K562 (cell line): ENCODE measurements at regions not wholly inside any gene's neighbourhood (a gene's known extent, or its start where the extent isn't known, plus 50 kb on each side); places are given as distances from the start of the nearest gene placed in this dataset.

Source experiments
- ATAC-seq: fragments of 200-7000 bp; cut with Tn5 transposase; 3 replicates; pipeline ENCODE4 v1.9.1; 2020; ENCODE audit warnings: moderate library complexity
- BruUV-seq: library from RNA; stranded (reverse); fragments of 400-500 nt; replicated peaks from 2 replicates; lab custom pipeline; 2021; lab: Mats Ljungman, UMichigan
- CTCF ChIA-PET: fragments of 300-600 bp; formaldehyde crosslinking; extraction: SDS; loops from one replicate; lab custom pipeline; 2021; ENCODE audit warnings: low intra/inter-chr PET ratio; lab: Yijun Ruan, JAX
- POLR2A ChIA-PET: fragments of 300-600, 350-650 bp; sonication (Branson Sonifier 250); formaldehyde crosslinking; extraction: SDS; loops from one replicate; lab custom pipeline; 2021; ENCODE audit warnings: antibody characterized with exemption, inconsistent platforms; lab: Yijun Ruan, JAX
- DNase-seq, 4 experiments: peaks; one replicate each; pipeline versions ENCODE4 v3.0.0 to v3.0.0-alpha.2; 2011 to 2018; ENCODE audit warnings: low spot score in 3 of 4, mixed read lengths in 3 of 4; ENCODE audit errors: extremely low read depth in 1 of 4
- FAIRE-seq: peaks from 2 replicates; lab custom pipeline; 2011; peaks lifted over from hg19 to GRCh38; lab: Jason Lieb, UNC
- H2AFZ ChIP-seq: 2 replicates; pipeline ENCODE4 v1.6.0; 2011; ENCODE audit warnings: low read depth, low read length, control low read depth, inconsistent platforms
- H3K27ac ChIP-seq: fragments of 200-600 bp; 3 replicates; pipeline ENCODE4 v1.8.0; 2011; ENCODE audit warnings: low read depth, mild to moderate bottlenecking, control low read depth, inconsistent platforms, low read length, moderate library complexity, mixed read lengths; ENCODE audit errors: extremely low read depth
- H3K27me3 ChIP-seq, 2 experiments: fragments of 300-600 bp in 1 of 2; 2 replicates in 1 of 2; 3 replicates in 1 of 2; pipeline versions ENCODE4 v1.6.0 to v1.8.0; 2011; ENCODE audit warnings: inconsistent platforms in 2 of 2, low read length in 2 of 2, mild to moderate bottlenecking in 1 of 2, mixed read lengths in 1 of 2, moderate library complexity in 1 of 2; ENCODE audit not compliant: control insufficient read depth in 2 of 2, insufficient read depth in 2 of 2
- H3K36me3 ChIP-seq: fragments of 300-600 bp; 3 replicates; pipeline ENCODE4 v1.8.0; 2011; ENCODE audit warnings: mild to moderate bottlenecking, low read length, inconsistent platforms; ENCODE audit not compliant: control insufficient read depth, insufficient read depth
- H3K4me1 ChIP-seq, 2 experiments: fragments of 200-600 bp in 1 of 2; replicated peaks in 1 of 2; 2 replicates in 1 of 2; 3 replicates in 1 of 2; pipeline versions ENCODE4 v1.5.1 to v1.8.0; 2011; ENCODE audit warnings: inconsistent platforms in 2 of 2, low read length in 2 of 2, mild to moderate bottlenecking in 1 of 2, mixed read lengths in 1 of 2, moderate library complexity in 1 of 2; ENCODE audit not compliant: control insufficient read depth in 2 of 2, insufficient read depth in 2 of 2
- H3K4me2 ChIP-seq: 2 replicates; pipeline ENCODE4 v1.6.1; 2011; ENCODE audit warnings: low read length, control low read depth, inconsistent platforms, mixed read lengths; ENCODE audit not compliant: insufficient read depth
- H3K4me3 ChIP-seq: fragments of 200-600 bp; sonication (generic), shearing (Covaris generic); 2 replicates; pipeline ENCODE4 v1.5.1; 2016; ENCODE audit warnings: control low read depth, inconsistent platforms
- H3K79me2 ChIP-seq: fragments of 200-600 bp; 3 replicates; pipeline ENCODE4 v1.8.0; 2011; ENCODE audit warnings: low read length, inconsistent platforms; ENCODE audit not compliant: control insufficient read depth, insufficient read depth
- H3K9ac ChIP-seq, 2 experiments: 2 replicates each; pipeline versions ENCODE4 v1.6.0 to v1.6.1; 2011; ENCODE audit warnings: low read depth in 2 of 2, low read length in 2 of 2, control low read depth in 1 of 2, inconsistent platforms in 1 of 2, mild to moderate bottlenecking in 1 of 2, mixed read lengths in 1 of 2; ENCODE audit not compliant: insufficient read depth in 1 of 2
- H3K9me1 ChIP-seq: one replicate; pipeline ENCODE4 v1.6.0; 2011; ENCODE audit warnings: inconsistent platforms, mild to moderate bottlenecking, low read length, moderate library complexity; ENCODE audit not compliant: control insufficient read depth, insufficient read depth
- H3K9me3 ChIP-seq: replicated peaks from 2 replicates; pipeline ENCODE4 v1.5.1; 2011; ENCODE audit warnings: low read depth, low read length, inconsistent platforms; ENCODE audit not compliant: control insufficient read depth, insufficient read depth
- H4K20me1 ChIP-seq: replicated peaks from 2 replicates; pipeline ENCODE4 v1.6.1; 2011; ENCODE audit warnings: low read length, inconsistent platforms, mixed read lengths; ENCODE audit not compliant: control insufficient read depth, insufficient read depth
- NFE2 ChIP-seq: IDR thresholded peaks from 2 replicates; pipeline ENCODE4 v1.6.1; 2014; ENCODE audit warnings: antibody characterized with exemption, low read depth
- NONO ChIP-seq, 2 experiments: fragments of 200-400 bp in 1 of 2; fragments of 450-650 bp in 1 of 2; formaldehyde crosslinking in 1 of 2; IDR thresholded peaks; 2 replicates each; pipeline ENCODE4 v1.6.1; 2017; ENCODE audit warnings: low read depth in 2 of 2, mild to moderate bottlenecking in 2 of 2, moderate library complexity in 2 of 2, low read length in 1 of 2
- RUNX1 ChIP-seq: sonication (generic); IDR thresholded peaks from 2 replicates; pipeline ENCODE4 v1.6.1; 2016; ENCODE audit warnings: antibody characterized with exemption, low read depth
- TRIM24 ChIP-seq, 2 experiments: fragments of 450-650 bp; IDR thresholded peaks; 2 replicates each; pipeline ENCODE4 v1.6.1; 2016
- ZNF184 ChIP-seq: sonication (generic); formaldehyde crosslinking; IDR thresholded peaks from 2 replicates; pipeline ENCODE4 v1.5.0; 2020; ENCODE audit warnings: missing genetic modification reagents
- ZNF384 ChIP-seq: IDR thresholded peaks from 2 replicates; pipeline ENCODE4 v1.6.1; 2012; ENCODE audit warnings: low read depth, low read length, improper control_type of control experiment
- WGBS: fragments of 100-300 bp; shearing (Covaris generic); methylation state at CpG from one replicate; pipeline ENCODE4 v1.1.6; 2016; ENCODE audit warnings: low coverage, mixed read lengths; ENCODE audit not compliant: insufficient coverage; ENCODE audit errors: missing lambda C conversion rate; 5-methylcytosine and 5-hydroxymethylcytosine counted together
- in situ Hi-C: fragments of 300-500 bp; cut with MboI; formaldehyde crosslinking; loops from 4 replicates; pipeline ENCODE4 v1.15.0; 2018; ENCODE audit warnings: inconsistent platforms, mixed read lengths
- intact Hi-C: fragments of 100-400 bp; cut with micrococcal nuclease; formaldehyde crosslinking; loops from 2 replicates; pipeline ENCODE4 v1.14.2; 2022

GRCh38 chr13:76027131-76027530, 391.0 kb downstream of the LMO7 start:
- no peak for ATAC-seq
- H3K4me3 ChIP-seq: no peak overlapping the region
- no peaks in the 10 kb centered on the region for H3K36me3 ChIP-seq
- POLR2A ChIA-PET: no interaction called here
- H3K79me2 ChIP-seq: no peaks in the 10 kb centered on the region
- in situ Hi-C loops: no loop called here
- H3K27ac ChIP-seq: no peak overlapping the region
- H3K4me2 ChIP-seq: no peak overlapping the region
- TF ChIP-seq RUNX1: no peak
- no peak for TF ChIP-seq NONO (IDR thresholded peaks at IDR 0.05; ENCODE audit: low read depth in 2 of 2, low read length in 1 of 2)
- no peak for TF ChIP-seq NFE2
- no peak for TF ChIP-seq ZNF184
- TF ChIP-seq, all 486 proteins: peak for 0
- Histone ChIP-seq H2AFZ (peak overlapping the region; percentile 70; the same call in 1 of the 2 replicates), H3K9ac (no peak overlapping the region), H3K27me3 (no peaks in the 10 kb centered on the region), H4K20me1 (no peaks in the 10 kb centered on the region), H3K4me1 (peaks cover 0 to 6% of the 10 kb centered on the region in 2 experiments; a peak in 1 of 5 replicates), H3K9me1 (no peaks in the 10 kb centered on the region), H3K9me3 (0 out of 2 replicates have a peak, but pooled peaks cover 1% of the 10 kb centered on the region)
- no peak for FAIRE-seq
- DNase-seq: no peak
- no TSS peak for BruUV-seq
- intact Hi-C loops: no loop called here
- WGBS: 78% methylated on average over 1 of the region's 2 CpGs
- CTCF ChIA-PET: no interaction called here

- no peak overlapping the region for H3K4me3 ChIP-seq
- FAIRE-seq (no peak), ATAC-seq (no peak), DNase-seq (no peak)
- H3K4me2 ChIP-seq: no peak overlapping the region
- no peaks in the 10 kb centered on the region for H3K79me2 ChIP-seq
- H3K36me3 ChIP-seq: no peaks in the 10 kb centered on the region
- in situ Hi-C loops: no loop called here
- H3K9me1 ChIP-seq: no peaks in the 10 kb centered on the region
- no peak overlapping the region for H2AFZ ChIP-seq
- peaks cover 0 to 6% of the 10 kb centered on the region in 2 experiments; a peak in 1 of 5 replicates for H3K4me1 ChIP-seq
- H3K9me3 ChIP-seq: no peaks in the 10 kb centered on the region
- no peaks in the 10 kb centered on the region for H3K27me3 ChIP-seq
- ChIA-PET POLR2A (no interaction called here), CTCF (no interaction called here)
- WGBS: 85% methylated on average over 5 of the region's 6 CpGs
- no peaks in the 10 kb centered on the region for H4K20me1 ChIP-seq
- intact Hi-C loops: no loop called here
- H3K9ac ChIP-seq: no peak overlapping the region
- no TSS peak for BruUV-seq
- TF ChIP-seq TRIM24 (IDR thresholded peaks at IDR 0.05) (peak; percentile 68 to 71; a peak in 3 of 4 replicates), ZNF384 (no peak)
- no peak overlapping the region for H3K27ac ChIP-seq
Observed at GRCh38 chr13:76025392-76025791, 389.3 kb downstream of the LMO7 start.
